Stimulated activated CD4-positive, alpha-beta T cell treated with anti-CD3 and anti-CD28 coated beads, Interleukin-12 subunit alpha, Interleukin-12 subunit beta, amount 100 ng/mL, for 4 hours (primary cell): ENCODE measurements at regions not wholly inside any gene's neighbourhood (a gene's known extent, or its start where the extent isn't known, plus 50 kb on each side); places are given as distances from the start of the nearest gene placed in this dataset.
"Not testable (repeated sequence)": the region's sequence is repeated elsewhere in the genome, so short reads cannot be mapped to it uniquely, and the experiment has no call there.

Source experiments
- DNase-seq: peaks from one replicate; pipeline ENCODE4 v3.0.0-alpha.2; 2020

DNA sequence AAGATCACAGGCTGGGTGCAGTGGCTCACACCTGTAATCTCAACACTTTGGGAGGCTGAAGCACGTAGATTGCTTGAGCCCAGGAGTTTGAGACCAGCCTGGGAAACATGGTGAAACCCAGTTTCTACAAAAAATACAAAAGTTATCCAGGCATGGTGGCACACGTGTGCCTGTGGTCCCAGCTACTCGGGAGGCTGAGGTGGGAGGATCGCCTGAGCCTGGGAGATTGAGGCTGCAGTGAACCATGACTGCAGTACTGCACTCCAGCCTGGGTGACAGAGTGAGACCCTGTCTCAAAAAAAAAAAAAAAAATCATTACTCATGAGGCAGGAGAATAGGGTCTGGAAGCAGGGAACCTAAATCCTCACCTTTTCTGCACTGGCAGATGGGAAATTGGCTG lies 79.1 kb upstream of the CLDN5 start:
- not testable (repeated sequence) for DNase-seq

DNA sequence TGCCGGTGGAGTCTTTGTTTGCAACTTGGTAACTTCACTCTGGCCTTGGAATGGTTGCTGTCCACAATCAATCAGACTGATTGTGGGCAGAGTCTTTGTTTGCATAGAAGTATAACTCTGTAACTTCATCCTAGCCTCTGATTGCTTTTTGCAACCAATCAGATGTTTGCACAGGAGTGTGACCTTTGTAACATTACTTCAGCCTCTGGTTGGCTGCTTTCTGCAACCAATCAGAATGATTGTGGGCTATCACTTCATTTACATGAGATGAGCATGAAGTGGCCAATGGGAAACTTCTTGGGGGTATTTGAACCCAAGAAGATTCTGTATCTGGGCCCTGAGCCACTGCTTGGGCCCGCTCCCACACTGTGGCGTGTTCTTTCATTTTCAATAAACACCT lies 79.6 kb upstream of the CLDN5 start:
- DNase-seq: no peak

DNA sequence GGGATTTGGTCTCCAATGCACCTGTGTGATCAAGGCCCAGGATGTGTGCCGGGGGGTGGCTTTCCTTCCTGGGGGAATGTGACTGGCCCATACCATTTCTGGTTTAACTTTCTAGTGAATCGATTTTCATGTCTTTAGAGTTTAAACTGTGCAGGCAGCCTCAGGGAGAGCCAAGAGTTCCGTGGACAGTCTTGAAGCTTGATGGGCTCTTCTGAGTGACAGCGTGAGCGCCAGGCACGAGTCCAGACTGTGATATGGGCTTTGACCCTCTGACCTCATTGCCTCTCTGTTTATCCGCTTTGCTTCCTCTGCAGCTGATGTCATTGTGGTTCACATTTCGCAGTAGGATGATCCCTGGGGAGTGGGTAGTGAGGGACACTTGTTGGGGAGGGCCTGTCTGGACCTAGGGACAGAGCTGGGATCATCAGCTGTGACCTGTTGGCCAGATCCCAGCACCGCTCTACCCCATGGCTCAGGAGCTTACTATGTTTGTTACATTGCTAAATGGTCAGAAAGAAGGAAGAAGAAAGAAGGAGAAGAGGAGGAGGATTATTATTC lies 80.6 kb upstream of the CLDN5 start:
- no peak for DNase-seq

DNA sequence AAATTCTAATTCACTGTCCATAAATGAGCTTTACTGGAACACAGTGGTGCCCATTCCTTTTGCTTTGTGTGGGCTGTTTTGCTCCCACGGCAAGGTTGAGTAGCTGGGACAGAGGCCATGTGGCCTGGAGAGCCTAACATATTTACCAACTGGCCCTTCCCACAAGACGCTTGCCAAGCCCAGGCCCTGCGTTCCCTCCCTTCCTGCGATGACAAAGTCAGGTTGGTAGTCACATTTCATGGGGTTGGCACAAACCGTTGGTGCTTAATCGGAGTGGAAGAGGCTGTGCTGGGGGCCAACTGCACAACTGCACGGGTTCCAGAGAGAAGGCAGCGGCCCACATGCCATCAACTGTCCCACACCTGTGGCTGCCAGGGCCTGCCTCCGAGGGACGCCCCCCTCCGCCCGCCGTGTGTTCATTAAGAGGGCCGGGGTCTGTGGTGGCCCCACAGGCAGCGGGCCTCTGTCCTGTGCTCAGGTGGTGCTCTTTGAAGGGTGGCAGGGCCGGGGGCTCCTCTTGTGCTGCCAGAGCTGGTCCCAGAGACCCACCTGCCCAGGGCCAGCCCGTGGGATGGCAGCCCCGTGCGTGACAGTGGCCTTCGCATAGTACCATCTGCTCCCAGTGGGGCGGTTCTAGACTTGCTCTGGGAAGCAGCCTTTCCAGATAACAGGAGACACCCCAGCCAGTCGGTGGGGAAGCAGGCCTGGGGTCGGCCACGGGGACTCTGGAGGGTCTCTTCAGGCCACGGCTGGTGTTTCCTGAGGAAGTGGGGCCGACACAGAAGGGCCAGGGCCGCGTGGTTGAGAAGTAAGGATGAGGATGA lies 81.5 kb upstream of the CLDN5 start:
- DNase-seq: no peak

DNA sequence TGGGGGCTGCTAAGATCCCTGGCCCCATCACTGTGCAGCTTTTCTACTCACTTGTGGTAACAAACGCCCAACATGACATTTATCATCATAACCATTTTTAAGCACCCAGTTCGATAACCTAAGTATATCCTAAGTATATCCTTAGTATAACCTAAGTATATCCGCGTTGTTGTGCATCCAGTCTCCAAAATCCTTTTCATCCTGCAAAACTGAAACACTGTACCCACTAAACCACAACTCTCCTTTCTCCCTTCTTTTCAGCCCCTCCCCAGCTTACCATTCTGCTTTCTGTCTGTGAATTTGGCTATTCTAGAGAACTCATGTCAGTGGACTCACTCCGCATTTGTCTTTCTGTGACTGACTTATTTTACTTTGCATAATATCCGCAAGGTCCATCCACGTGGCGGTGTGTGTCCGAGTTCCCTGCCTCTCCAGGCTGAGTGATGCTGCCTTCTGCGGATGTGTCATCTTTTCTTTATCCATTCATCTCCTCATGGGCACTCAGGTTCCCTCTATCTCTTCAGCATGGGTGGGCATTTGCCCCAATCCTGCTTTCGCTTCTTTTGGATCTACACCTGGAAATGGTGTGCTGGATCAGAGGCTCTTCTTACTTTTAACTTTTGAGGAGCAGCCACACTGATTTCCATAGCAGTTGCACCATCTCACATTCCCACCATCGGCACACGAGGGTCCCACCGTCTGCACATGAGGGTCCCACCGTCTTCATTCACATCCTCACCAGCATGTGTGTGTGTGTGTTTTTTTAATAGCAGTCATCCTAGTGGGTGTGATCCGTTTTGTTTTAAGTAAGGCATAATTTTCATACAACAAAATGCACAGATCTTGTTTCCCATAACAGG lies 82.4 kb upstream of the CLDN5 start:
- DNase-seq: no peak

DNA sequence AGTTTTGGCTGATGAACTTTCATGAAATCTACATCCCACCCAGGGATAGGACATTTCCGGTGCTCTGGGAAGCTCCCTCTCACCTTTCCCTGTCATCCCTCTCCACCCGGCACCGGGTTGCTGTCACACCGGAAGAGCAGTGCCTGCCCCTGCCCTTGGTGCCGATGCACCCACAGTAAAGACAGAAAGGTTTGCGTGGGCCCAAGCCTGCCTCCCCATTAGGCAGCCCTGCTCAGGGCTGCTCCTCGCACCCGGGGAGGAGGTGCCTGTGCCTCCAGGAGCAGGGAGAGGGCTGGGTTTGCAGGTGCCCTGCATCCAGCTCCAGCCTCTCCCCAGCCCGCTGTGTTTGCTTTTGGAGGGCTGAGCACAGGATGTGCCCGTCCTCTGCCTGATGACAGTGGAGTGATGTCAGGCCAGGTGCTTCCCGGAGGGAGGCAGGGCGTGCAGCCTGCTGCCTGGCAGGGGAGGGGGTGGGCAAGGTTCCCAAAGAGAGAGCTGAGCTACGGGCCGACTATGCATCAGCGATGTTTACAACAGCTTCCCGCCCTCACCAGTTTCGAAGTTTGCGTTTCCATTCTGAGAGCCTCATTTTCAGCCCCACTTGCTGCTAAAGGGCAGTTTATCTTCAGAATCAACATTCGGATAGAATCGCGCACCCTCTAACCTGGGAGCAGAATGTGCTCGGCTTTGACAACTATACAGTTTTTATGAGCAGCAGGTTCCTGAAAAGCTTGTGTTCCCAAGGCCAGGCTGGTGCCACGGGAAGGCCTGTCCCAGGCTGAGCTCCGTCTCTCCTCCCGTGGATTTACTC lies 83.2 kb upstream of the CLDN5 start:
- DNase-seq: no peak

DNA sequence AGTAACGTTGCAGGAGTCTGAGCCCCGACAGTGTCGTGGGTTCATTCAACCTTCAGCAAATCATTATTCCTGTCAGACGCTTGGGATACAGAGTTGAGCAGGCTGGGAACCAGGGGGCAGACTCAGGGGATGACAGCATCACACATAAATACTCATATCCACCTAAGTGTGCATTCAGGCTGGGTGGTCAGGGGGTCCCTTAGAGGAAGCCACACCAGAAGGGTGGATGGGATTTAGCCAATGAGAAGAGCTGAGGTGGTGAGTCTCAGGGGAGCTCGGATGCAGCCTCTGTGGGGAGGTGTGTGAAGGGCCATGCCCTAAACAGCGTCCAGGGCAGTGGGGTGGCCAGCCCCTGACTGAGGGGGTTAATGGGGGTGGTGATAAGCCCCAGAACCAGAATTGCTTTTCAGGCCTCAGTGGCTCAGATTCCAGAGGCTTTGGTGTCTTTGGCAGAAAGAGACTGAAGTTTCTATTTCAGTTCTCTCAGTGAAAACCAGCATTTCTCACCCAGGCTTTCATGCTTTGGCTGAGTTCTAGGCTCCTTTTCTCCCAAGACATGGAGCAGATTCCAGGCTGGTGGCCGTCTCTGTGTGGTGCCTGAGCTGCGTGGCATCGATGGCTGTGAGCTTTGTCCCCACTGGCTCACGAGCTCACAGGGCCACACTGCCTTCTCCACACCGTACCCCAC lies 83.9 kb upstream of the CLDN5 start:
- no peak for DNase-seq

DNA sequence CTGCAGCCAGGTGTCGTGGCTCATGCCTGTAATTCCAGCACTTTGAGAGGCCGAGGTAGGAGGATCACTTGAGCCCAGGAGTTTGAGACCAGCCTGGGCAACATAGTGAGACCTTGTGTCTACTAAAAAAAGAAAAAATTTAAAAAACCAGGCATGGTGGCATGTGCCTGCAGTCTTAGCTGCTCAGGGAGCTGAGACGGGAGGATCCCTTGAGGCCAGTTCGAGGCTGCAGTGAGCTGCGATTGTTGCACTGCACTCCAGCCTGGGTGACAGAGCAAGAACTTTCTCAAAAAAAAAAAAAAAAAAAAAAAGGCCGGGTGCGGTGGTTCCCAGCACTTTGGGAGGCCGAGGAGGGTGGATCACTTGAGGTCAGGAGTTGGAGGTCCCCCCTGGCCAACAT lies 85.5 kb upstream of the CLDN5 start:
- not testable (repeated sequence) for DNase-seq

DNA sequence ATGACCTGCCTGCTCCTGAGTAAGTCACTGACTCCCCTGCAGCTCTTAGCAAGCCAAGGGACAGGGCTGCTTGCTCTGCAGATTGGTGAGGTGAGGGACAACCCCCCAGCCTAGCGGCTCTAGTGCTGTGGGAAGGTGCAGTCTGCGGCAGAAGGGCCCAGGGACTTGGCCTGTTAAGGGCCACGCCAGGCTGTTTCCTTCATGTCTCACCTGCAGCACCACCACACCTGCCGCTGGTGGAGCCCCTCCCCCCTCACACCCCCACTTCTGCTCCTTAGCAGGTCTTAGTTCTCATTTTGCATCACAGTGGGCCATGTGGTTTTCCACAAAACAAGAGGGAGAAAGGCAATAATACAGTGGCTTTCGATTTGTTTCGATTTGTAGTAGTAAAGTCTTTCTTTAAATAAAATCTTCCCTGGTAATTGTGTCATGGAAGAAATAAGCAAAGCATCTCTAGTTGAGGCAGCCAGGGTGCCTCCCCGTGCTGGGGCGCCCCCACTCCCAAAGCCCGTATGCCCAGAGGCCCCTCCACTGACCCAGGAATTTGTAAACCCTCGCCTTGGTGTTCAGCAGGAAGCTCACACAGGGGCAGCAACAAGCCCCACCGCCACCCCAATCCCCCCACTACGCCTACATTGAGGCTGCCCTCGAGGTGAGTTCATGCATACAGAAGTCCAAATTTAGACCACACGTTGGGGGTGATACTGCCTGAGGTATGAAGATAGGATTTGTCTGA lies 86.5 kb upstream of the CLDN5 start:
- DNase-seq: no peak

DNA sequence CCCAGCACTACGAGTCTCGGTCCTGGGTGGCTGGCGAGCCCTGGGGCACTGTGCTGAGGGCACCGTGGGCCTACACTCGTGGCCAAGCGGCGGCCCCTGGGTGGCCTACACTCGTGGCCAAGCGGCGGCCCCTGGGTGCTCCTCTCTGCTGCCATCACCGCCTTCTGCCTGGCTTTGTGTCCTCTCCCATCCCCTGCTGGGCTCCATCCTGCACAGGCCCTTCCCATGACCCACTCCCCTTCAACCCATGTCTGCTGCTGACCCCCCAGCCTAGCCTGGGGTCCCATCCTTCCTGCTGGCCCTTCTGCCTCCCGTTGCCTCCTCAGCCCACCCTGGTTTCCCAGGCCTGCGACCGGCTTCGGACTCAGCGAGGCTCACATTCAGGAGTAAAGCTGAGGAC lies 87.4 kb upstream of the CLDN5 start:
- no peak for DNase-seq

DNA sequence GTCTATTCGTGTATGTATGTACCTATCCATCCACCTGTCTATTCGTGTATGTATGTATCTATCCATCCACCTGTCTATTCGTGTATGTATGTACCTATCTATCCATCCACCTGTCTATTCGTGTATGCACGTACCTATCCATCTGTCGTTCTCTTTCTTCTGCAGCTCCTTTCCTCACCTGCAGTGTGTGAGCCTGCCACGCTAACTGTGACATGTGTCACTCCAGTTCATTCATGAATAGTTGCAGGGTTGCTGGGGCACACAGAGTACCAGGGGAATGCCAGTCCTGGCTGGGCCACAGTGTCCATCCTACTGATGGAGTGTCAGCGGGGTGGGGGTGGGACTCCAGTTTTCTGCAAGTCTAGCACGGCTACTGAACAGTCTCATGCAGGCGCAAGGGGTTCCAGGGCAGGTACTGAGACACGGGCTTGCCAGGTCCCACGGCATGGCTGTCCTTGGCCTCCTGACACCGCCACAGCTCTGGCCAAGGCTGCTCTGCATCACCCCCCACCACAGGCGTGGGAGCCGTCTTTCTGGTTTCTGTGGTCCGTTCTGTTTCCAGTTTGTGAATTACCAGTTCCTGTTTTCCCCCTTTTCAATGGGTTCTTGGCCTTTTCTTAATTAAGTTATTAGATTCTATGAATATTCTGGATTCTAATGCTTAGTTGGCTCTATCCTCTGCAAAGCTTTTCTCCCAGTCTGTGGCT lies 88.8 kb upstream of the CLDN5 start:
- no peak for DNase-seq

DNA sequence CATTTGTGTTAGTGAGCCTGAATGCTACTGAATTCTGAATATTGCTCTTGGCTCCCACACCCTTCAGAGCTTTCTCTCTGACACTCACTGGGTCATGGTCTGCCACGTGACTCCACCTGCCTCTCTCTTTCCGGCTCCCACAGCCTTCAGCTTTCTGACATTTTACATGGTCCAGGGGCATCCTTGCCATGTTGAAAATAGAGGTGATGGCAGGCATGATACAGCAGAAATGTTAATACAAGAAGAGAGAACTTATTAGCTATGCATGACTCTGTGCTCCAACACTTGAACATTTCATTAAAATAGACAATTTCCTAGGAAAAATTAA lies 90.3 kb upstream of the CLDN5 start:
- DNase-seq: no peak

DNA sequence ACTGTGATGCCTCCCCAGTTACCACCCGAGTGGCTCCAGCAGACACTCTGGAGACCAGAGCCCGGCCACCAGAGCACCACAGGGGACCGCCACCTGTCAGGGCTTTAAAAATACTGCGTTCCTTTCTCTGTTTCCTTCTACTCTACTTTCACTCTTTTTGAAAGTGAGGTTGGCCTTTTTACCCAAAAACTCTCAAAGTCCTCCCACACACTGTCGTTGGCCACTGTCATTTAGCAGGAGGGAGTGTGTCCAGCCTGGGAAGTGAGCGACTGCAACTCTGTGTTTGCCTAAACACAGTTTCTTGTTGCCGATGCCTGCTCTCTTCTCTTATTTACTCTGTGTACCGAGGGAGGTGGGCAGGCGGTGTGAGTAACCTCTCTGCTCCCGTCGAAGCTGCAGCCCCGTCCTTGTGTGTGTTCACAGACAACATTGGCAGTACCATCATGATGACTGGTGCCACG lies 90.8 kb upstream of the CLDN5 start:
- DNase-seq: no peak

DNA sequence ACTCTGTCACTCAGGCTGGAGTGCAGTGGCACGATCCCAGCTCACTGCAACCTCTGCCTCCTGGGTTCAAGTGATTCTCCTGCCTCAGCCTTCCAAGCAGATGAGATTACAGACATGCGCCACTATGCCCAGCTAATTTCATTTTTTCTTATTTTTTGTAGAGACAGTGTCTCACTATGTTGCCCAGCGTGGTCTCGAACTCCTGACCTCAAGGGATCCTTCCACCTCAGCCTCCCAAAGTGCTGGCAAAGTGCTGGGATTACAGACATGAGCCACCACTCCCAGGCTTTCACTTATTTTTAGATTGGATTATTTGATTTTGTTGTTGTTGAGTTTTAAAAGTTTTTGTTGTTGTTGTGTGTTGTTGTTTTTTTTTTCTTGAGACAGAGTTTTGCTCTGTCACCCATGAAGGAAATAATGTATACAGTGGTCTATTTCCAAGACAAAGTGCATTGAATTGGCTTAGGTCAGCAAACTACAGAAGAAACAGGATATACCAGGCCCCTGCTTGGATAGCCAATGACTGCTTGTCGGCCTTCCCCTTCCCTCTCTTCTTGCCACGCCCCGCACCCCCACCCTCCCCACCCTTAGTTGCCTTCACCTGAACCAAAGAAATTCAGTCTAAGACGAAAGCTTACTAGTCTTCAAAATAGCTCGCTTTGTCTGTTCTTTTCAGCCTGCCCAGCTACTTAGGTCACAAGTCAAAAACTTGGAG lies 91.8 kb upstream of the CLDN5 start:
- DNase-seq: no peak

DNA sequence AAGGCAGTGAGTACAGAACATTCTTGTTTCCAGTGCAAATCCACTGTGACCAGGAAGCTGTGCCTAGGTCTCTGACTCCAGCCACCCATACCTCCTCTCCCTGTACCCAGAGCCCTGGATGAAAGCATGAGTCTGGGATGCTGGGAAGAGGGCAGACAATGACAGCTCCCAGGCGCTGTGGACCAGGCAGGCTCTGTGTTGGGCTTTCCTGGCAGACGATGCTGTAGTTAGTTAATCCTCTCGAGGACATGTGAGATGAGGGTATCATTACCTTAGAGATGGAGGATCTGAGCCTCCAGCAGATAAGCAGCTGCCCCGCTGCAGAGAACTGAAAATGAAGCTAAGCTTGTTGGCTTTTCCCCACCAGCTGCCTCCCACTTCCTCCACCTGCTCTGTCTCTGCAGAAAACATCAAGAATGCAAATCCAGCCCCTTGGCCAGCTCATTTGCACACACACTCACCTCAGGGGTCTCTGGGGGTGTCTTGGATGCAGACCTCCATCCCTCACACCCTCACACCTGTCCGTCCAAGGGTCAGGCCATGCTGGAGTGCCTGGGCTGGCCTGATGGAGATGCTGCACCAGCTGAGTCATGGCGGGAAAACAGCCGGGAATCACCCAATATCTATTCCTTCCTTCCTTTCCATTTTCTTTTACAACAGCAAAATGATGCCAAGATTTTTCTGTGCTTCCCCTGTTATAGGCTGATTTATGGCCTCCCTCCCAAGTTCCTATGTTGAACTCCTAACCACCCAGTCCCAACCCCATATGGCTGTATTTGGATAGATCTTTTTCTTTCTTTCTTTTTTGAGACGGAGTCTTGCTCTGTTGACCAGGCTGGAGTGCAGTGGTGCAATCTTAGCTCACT lies 94.9 kb upstream of the SEPTIN5 start:
- no peak for DNase-seq

DNA sequence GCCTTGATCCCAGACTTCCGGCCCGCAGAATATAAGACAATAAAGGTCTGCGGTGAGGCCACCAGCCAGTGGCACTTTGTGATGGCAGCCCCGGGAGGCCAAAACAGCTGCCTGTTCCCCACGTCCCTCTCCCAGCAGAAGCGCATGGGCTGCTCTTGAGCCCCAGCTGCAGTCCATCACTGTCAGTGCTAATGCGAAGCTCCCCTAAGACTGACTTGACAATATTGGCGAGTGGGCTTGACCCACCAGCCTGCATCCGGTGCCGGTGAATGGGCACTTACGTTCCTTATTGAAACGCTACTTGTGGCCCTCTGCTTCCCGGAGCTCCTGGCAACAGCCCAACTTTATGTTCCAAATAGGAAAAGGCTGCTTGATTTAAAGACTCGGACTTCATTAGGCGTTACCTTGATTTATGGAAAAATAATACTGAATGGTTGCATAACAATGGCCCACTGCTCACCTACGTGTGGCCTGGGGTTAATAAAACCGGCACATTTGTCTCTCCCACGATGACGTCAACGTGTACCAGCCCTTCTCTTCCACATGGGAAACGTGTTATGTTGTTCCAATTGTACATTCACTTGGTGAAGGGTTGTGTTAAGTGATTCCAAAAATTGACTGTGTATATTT lies 93.4 kb upstream of the SEPTIN5 start:
- no peak for DNase-seq

DNA sequence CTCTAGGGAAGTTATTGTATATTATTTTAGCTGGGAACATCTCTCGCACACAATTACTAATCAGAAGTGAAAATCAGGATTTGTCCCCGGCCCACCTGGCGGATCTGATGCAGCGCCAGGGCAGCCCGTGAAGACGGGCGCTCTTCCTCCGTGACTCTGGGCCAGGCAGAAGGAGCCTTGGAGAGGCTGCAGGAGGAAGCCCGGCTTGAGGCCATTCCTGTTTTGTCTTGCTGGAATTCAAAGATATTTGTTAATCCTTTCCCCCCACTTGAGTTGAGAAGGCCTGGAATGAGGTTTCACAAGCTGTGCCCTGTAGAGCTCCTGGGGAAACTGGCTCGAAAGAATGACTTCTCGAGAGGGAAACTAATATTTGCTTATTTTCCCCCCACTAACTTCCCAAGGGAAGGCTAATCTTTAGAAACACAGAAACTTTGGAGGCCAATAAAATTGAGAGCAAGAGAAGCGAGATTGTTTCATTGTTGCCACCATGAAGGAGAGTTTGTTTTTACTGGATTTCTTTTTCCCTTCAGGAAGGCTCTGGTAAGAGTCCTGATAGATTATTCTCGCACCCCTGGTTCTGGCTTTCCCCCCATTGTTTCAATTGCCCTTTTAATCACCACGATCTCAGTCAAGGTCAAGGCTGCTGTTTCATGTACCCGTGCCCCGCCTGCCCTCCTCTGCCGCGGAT lies 92.8 kb upstream of the SEPTIN5 start:
- DNase-seq: no peak

DNA sequence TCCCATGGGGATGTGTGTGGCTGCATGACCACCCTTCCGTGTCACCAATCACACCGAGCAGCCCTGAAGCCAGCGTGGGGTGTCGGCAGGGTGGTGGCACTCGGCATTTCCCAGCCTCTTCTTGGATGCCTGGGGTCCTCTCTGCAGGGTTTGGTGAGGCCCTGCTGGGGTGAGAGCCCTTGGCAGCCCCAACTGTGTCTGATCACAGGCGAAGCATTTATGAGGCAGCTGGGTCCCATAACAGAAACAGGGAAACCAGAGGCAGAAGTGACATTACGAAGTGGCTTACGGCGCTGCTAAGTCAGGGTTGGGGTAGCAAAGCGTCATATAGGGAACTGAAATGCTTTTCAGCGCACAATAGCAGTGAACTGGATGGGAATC lies 92.3 kb upstream of the SEPTIN5 start:
- no peak for DNase-seq
